IMR-90 (cell line): ENCODE measurements at regions not wholly inside any gene's neighbourhood (a gene's known extent, or its start where the extent isn't known, plus 50 kb on each side); places are given as distances from the start of the nearest gene placed in this dataset.

Source experiments
- ATAC-seq: fragments of 200-7000 bp; cut with Tn5 transposase; 2 replicates; pipeline ENCODE4 v1.9.1; 2020; ENCODE audit warnings: low read depth, mild to moderate bottlenecking, moderate library complexity
- BruUV-seq: library from RNA; stranded (reverse); fragments of 400-500 nt; replicated peaks from 2 replicates; lab custom pipeline; 2021; lab: Mats Ljungman, UMichigan
- CTCF ChIA-PET: fragments of 300-600 bp; formaldehyde crosslinking; extraction: SDS; loops from one replicate; lab custom pipeline; 2021; ENCODE audit warnings: antibody characterized with exemption; lab: Yijun Ruan, JAX
- POLR2A ChIA-PET: fragments of 300-600 bp; sonication (Branson Sonifier 250); formaldehyde crosslinking; loops from one replicate; lab custom pipeline; 2022; ENCODE audit warnings: antibody characterized with exemption; ENCODE audit not compliant: unreplicated experiment; lab: Charles Lee
- DNase-seq: peaks from one replicate; pipeline ENCODE4 v3.0.0; 2013
- H2AFZ ChIP-seq: replicated peaks from 2 replicates; pipeline ENCODE3; 2013; ENCODE audit warnings: low read length, mild to moderate bottlenecking; ENCODE audit not compliant: poor library complexity
- H2AK5ac ChIP-seq: 2 replicates; pipeline ENCODE4 v1.6.1; 2013; ENCODE audit warnings: low read depth, low read length, inconsistent platforms
- H2AK9ac ChIP-seq: replicated peaks from 2 replicates; pipeline ENCODE3; 2013; ENCODE audit warnings: mild to moderate bottlenecking, low read depth, low read length, moderate library complexity; ENCODE audit not compliant: poor library complexity
- H2BK120ac ChIP-seq: 2 replicates; pipeline ENCODE4 v1.6.1; 2013; ENCODE audit warnings: low read depth, low read length, inconsistent platforms
- H2BK15ac ChIP-seq: 3 replicates; pipeline ENCODE4 v1.6.1; 2013; ENCODE audit warnings: low read depth, low read length, inconsistent platforms
- H2BK20ac ChIP-seq: 2 replicates; pipeline ENCODE4 v1.6.1; 2013; ENCODE audit warnings: low read depth, mild to moderate bottlenecking, inconsistent platforms, low read length, moderate library complexity
- H2BK5ac ChIP-seq: 2 replicates; pipeline ENCODE4 v1.6.1; 2013; ENCODE audit warnings: mild to moderate bottlenecking, low read depth, low read length, inconsistent platforms; ENCODE audit not compliant: poor library complexity, severe bottlenecking
- H3K14ac ChIP-seq: replicated peaks from 2 replicates; pipeline ENCODE4 v1.6.1; 2013; ENCODE audit warnings: low read depth, low read length, inconsistent platforms
- H3K18ac ChIP-seq: 2 replicates; pipeline ENCODE4 v1.6.1; 2013; ENCODE audit warnings: low read depth, low read length, control low read depth
- H3K23ac ChIP-seq: 2 replicates; pipeline ENCODE4 v1.6.1; 2013; ENCODE audit warnings: low read depth, low read length, inconsistent platforms
- H3K27ac ChIP-seq: 2 replicates; pipeline ENCODE4 v1.5.1; 2013; ENCODE audit warnings: mild to moderate bottlenecking, control low read depth, low read length; ENCODE audit not compliant: insufficient read depth
- H3K27me3 ChIP-seq: 2 replicates; pipeline ENCODE4 v1.6.1; 2013; ENCODE audit warnings: low read length; ENCODE audit not compliant: control insufficient read depth, insufficient read depth
- H3K36me3 ChIP-seq: 2 replicates; pipeline ENCODE4 v1.6.1; 2013; ENCODE audit warnings: low read length, mixed read lengths; ENCODE audit not compliant: control insufficient read depth, insufficient read depth
- H3K4ac ChIP-seq: 2 replicates; pipeline ENCODE4 v1.6.1; 2013; ENCODE audit warnings: low read depth, low read length, inconsistent platforms
- H3K4me1 ChIP-seq: 2 replicates; pipeline ENCODE4 v1.6.1; 2013; ENCODE audit warnings: low read length, mixed read lengths; ENCODE audit not compliant: control insufficient read depth, insufficient read depth
- H3K4me2 ChIP-seq: 2 replicates; pipeline ENCODE4 v1.6.1; 2013; ENCODE audit warnings: low read depth, mild to moderate bottlenecking, control low read depth, low read length, moderate library complexity
- H3K4me3 ChIP-seq: 2 replicates; pipeline ENCODE4 v1.5.1; 2013; ENCODE audit warnings: low read depth, mild to moderate bottlenecking, control low read depth, low read length, moderate library complexity; ENCODE audit not compliant: insufficient read depth
- H3K56ac ChIP-seq: 2 replicates; pipeline ENCODE4 v1.6.1; 2013; ENCODE audit warnings: low read length, inconsistent platforms; ENCODE audit not compliant: insufficient read depth; ENCODE audit errors: extremely low read depth
- H3K79me1 ChIP-seq, 2 experiments: 2 replicates each; pipeline ENCODE4 v1.6.1; 2013; ENCODE audit warnings: low read length in 2 of 2, inconsistent platforms in 1 of 2, low read depth in 1 of 2
- H3K9ac ChIP-seq: 2 replicates; pipeline ENCODE4 v1.6.1; 2013; ENCODE audit warnings: low read depth, low read length, control low read depth
- H3K9me1 ChIP-seq: 2 replicates; pipeline ENCODE4 v1.6.1; 2013; ENCODE audit warnings: low read length, inconsistent platforms; ENCODE audit not compliant: insufficient read depth
- H3K9me3 ChIP-seq: 2 replicates; pipeline ENCODE4 v1.6.1; 2013; ENCODE audit warnings: low read length; ENCODE audit not compliant: control insufficient read depth, insufficient read depth
- H4K20me1 ChIP-seq: 2 replicates; pipeline ENCODE4 v1.6.1; 2013; ENCODE audit warnings: low read length, inconsistent platforms; ENCODE audit not compliant: insufficient read depth
- H4K5ac ChIP-seq: 2 replicates; pipeline ENCODE4 v1.6.1; 2013; ENCODE audit warnings: mild to moderate bottlenecking, low read depth, low read length, control low read depth
- H4K8ac ChIP-seq, 2 experiments: 2 replicates each; pipeline ENCODE4 v1.6.1; 2013; ENCODE audit warnings: low read depth in 2 of 2, low read length in 2 of 2, control low read depth in 1 of 2, inconsistent platforms in 1 of 2
- H4K91ac ChIP-seq: 2 replicates; pipeline ENCODE4 v1.6.1; 2013; ENCODE audit warnings: low read depth, low read length, inconsistent platforms; ENCODE audit not compliant: insufficient read depth
- BHLHE40 ChIP-seq: fragments of 150-350 bp; IDR thresholded peaks from 2 replicates; pipeline ENCODE4 v1.6.1; 2016; ENCODE audit warnings: mild to moderate bottlenecking, low read depth, low read length
- CHD1 ChIP-seq: IDR thresholded peaks from 2 replicates; pipeline ENCODE4 v1.6.1; 2012; ENCODE audit warnings: low read depth, low read length, improper control_type of control experiment
- FOS ChIP-seq: fragments of 150-350 bp; IDR thresholded peaks from 2 replicates; pipeline ENCODE4 v1.6.1; 2016; ENCODE audit warnings: low read depth, low read length
- MAZ ChIP-seq: IDR thresholded peaks from 2 replicates; pipeline ENCODE4 v1.6.1; 2012; ENCODE audit warnings: low read depth, mild to moderate bottlenecking, low read length, improper control_type of control experiment, moderate library complexity, borderline replicate concordance
- MXI1 ChIP-seq: IDR thresholded peaks from 2 replicates; pipeline ENCODE4 v1.6.1; 2012; ENCODE audit warnings: low read depth, mild to moderate bottlenecking, low read length, moderate library complexity, borderline replicate concordance
- NFE2L2 ChIP-seq: fragments of 150-350 bp; IDR thresholded peaks from 2 replicates; pipeline ENCODE4 v1.6.1; 2016; ENCODE audit warnings: low read depth, mild to moderate bottlenecking, low read length
- POLR2A ChIP-seq: IDR thresholded peaks from 2 replicates; pipeline ENCODE4 v1.6.1; 2012; ENCODE audit warnings: mild to moderate bottlenecking, low read depth, low read length
- RFX5 ChIP-seq: IDR thresholded peaks from 2 replicates; pipeline ENCODE4 v1.8.0; 2012; ENCODE audit warnings: low read depth, mild to moderate bottlenecking, low read length, moderate library complexity
- SMC3 ChIP-seq: fragments of 150-350 bp; IDR thresholded peaks from 2 replicates; pipeline ENCODE4 v1.6.1; 2016; ENCODE audit warnings: low read depth, mild to moderate bottlenecking, antibody characterized with exemption, low read length, moderate library complexity
- WGBS, 2 experiments: methylation state at CpG; one replicate each; pipeline versions ENCODE4 v1.1.5 to v1.1.7; 2013; ENCODE audit warnings: missing lambda C conversion rate in 2 of 2; ENCODE audit not compliant: insufficient read length in 1 of 2; ENCODE audit errors: extremely low coverage in 2 of 2; 5-methylcytosine and 5-hydroxymethylcytosine counted together
- dilution Hi-C: fragments of 300-500 bp; cut with HindIII; formaldehyde crosslinking; loops from one replicate; pipeline ENCODE4 v1.14.3; 2018; ENCODE audit warnings: low sequenced_read_pairs; ENCODE audit not compliant: unreplicated experiment
- in situ Hi-C: fragments of 300-500 bp; cut with MboI; formaldehyde crosslinking; loops from 3 replicates; pipeline ENCODE4 v1.14.3; 2019; ENCODE audit warnings: low sequenced_read_pairs, inconsistent platforms, mixed read lengths
- intact Hi-C: fragments of 100-400 bp; cut with micrococcal nuclease; formaldehyde crosslinking; loops from 2 replicates; pipeline ENCODE4 v1.10.0; 2022
- TF ChIP-seq, protein P1 (sequence below): fragments of 150-350 bp; IDR thresholded peaks from 2 replicates; pipeline ENCODE4 v1.6.1; 2016; ENCODE audit warnings: low read depth, mild to moderate bottlenecking, low read length, moderate library complexity, borderline replicate concordance
- TF ChIP-seq, protein P2 (sequence below): fragments of 150-350 bp; IDR thresholded peaks from 2 replicates; pipeline ENCODE4 v1.6.1; 2017; ENCODE audit warnings: mild to moderate bottlenecking, antibody characterized with exemption, low read length, low read depth

DNA sequence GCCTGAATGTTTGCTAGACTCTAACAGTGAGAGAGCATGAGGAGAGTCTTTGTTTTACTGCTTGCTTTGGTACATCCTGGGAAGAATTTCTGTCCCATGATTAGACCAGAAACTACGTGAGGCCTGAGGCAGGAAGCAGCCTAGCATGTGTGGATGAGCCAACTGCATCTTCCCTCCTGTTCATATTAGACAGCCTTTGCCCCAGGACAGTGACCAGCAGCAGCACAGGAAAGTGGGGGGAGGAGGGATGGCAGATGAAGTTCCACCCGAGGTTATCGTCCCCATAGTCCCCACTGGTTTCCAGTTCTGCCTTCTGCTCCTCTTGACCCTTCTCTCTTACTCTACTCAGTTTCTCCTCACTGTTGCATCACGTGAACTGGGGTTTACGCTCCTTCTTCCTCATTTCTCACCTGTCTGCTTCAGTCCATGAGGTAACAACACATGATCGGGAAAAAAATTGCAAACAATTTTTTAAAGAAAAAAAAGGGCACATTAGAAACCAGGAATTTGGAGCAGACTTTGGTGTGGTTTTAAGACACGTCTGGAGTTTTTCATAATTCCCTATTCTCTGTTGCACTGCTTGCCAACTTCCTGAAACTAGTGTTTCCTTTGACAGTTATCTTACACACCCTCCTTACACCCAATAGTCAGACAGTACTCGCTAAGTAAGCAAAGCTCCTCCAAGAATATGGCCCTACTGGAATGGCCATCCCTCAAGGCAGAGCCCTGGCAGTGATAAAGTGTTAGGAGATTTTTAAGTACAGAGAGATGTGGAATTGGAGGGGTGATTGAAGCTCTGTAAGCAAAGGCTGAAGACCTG is 84.1 kb downstream of the SNX18 start:
- Histone ChIP-seq H3K18ac (no peak overlapping the region), H2BK20ac (0 out of 2 replicates have a peak overlapping the region, but pooled peaks have one; percentile 10), H4K20me1 (no peaks in the 10 kb centered on the region), H4K91ac (no peak overlapping the region), H3K4me2 (no peak overlapping the region), H4K8ac (no peak overlapping the region; a peak in 1 of 4 replicates), H3K9ac (no peak overlapping the region), H2BK120ac (no peak overlapping the region), H4K5ac (no peak overlapping the region), H3K9me1 (peaks cover 4% of the 10 kb centered on the region; the same call in 1 of the 2 replicates), H2AK5ac (peak overlapping the region; percentile 85), H3K36me3 (no peaks in the 10 kb centered on the region), H3K27ac (no peak overlapping the region), H2AFZ (peak overlapping the region; percentile 33), H3K4me3 (no peak overlapping the region), H3K27me3 (no peaks in the 10 kb centered on the region), H3K23ac (no peak overlapping the region), H3K9me3 (peaks cover 2% of the 10 kb centered on the region; the same call in 1 of the 2 replicates), H2BK5ac (no peak overlapping the region), H3K4me1 (no peaks in the 10 kb centered on the region), H2AK9ac (peak overlapping the region; percentile 13), H3K79me1 (no peaks in the 10 kb centered on the region), H3K14ac (no peak overlapping the region), H2BK15ac (no peak overlapping the region), H3K56ac (no peak overlapping the region), H3K4ac (no peak overlapping the region)
- dilution Hi-C loops (no loop called here), intact Hi-C loops (no loop called here), in situ Hi-C loops (no loop called here)
- DNase-seq (no peak), ATAC-seq (no peak)
- POLR2A ChIA-PET: no interaction called here
- TF ChIP-seq SMC3: no peak
- TF ChIP-seq, protein P1, sequence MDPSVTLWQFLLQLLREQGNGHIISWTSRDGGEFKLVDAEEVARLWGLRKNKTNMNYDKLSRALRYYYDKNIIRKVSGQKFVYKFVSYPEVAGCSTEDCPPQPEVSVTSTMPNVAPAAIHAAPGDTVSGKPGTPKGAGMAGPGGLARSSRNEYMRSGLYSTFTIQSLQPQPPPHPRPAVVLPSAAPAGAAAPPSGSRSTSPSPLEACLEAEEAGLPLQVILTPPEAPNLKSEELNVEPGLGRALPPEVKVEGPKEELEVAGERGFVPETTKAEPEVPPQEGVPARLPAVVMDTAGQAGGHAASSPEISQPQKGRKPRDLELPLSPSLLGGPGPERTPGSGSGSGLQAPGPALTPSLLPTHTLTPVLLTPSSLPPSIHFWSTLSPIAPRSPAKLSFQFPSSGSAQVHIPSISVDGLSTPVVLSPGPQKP: no peak
- TF ChIP-seq FOS: no peak
- no peak for TF ChIP-seq MAZ
- TF ChIP-seq, protein P2, sequence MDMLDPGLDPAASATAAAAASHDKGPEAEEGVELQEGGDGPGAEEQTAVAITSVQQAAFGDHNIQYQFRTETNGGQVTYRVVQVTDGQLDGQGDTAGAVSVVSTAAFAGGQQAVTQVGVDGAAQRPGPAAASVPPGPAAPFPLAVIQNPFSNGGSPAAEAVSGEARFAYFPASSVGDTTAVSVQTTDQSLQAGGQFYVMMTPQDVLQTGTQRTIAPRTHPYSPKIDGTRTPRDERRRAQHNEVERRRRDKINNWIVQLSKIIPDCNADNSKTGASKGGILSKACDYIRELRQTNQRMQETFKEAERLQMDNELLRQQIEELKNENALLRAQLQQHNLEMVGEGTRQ: no peak
- TF ChIP-seq CHD1: no peak
- no peak for TF ChIP-seq BHLHE40
- TF ChIP-seq NFE2L2: no peak
- TF ChIP-seq POLR2A: no peak
- TF ChIP-seq RFX5: no peak
- TF ChIP-seq MXI1: no peak
- CTCF ChIA-PET: no interaction called here
- WGBS, 2 experiments: 82% methylated on average over 2 of the region's 8 CpGs; no CpG with 5 or more reads in 1 of the 2 experiments
- BruUV-seq: no TSS peak
